ENCODE measurements at regions not wholly inside any gene's neighbourhood (a gene's known extent, or its start where the extent isn't known, plus 50 kb on each side); places are given as distances from the start of the nearest gene placed in this dataset.

GRCh38 chrX:5084279-5084678 lies 1144.4 kb downstream of the NLGN4X start:
- intact Hi-C loops (cut with DNase I): no loop called here
- DNase-seq (ENCODE audit: low spot score in 2 of 2): no peak
- no peak overlapping the region for H3K27ac ChIP-seq
- TF ChIP-seq CTCF (IDR thresholded peaks at IDR 0.05): no peak
- no peak overlapping the region for H3K4me3 ChIP-seq
- H3K4me1 ChIP-seq: no peaks in the 10 kb centered on the region
- no peaks in the 10 kb centered on the region for H3K9me3 ChIP-seq
- H3K27me3 ChIP-seq: no peaks in the 10 kb centered on the region
- no peaks in the 10 kb centered on the region for H3K36me3 ChIP-seq

GRCh38 chrX:5082705-5083104 lies 1146.0 kb downstream of the NLGN4X start:
- no peak for TF ChIP-seq CTCF (IDR thresholded peaks at IDR 0.05)
- no peaks in the 10 kb centered on the region for H3K9me3 ChIP-seq
- H3K36me3 ChIP-seq: no peaks in the 10 kb centered on the region
- H3K4me1 ChIP-seq: no peaks in the 10 kb centered on the region
- no peak overlapping the region for H3K27ac ChIP-seq
- intact Hi-C loops (cut with DNase I): no loop called here
- no peaks in the 10 kb centered on the region for H3K27me3 ChIP-seq
- no peak for DNase-seq (ENCODE audit: low spot score in 2 of 2)
- no peak overlapping the region for H3K4me3 ChIP-seq

- H3K4me3 ChIP-seq: no peak overlapping the region
- no peaks in the 10 kb centered on the region for H3K9me3 ChIP-seq
- no peak for DNase-seq (ENCODE audit: low spot score in 2 of 2)
- H3K36me3 ChIP-seq: no peaks in the 10 kb centered on the region
- H3K27ac ChIP-seq: no peak overlapping the region
- H3K4me1 ChIP-seq: no peaks in the 10 kb centered on the region
- no peak for TF ChIP-seq CTCF (IDR thresholded peaks at IDR 0.05)
- intact Hi-C loops (cut with DNase I): no loop called here
- no peaks in the 10 kb centered on the region for H3K27me3 ChIP-seq
Measured at GRCh38 chrX:5080791-5081190, 1147.9 kb downstream of the NLGN4X start.

- no peak for TF ChIP-seq CTCF (IDR thresholded peaks at IDR 0.05)
- no peak for DNase-seq (ENCODE audit: low spot score in 2 of 2)
- Histone ChIP-seq H3K27me3 (no peaks in the 10 kb centered on the region), H3K36me3 (no peaks in the 10 kb centered on the region), H3K9me3 (no peaks in the 10 kb centered on the region), H3K4me1 (no peaks in the 10 kb centered on the region), H3K27ac (no peak overlapping the region), H3K4me3 (no peak overlapping the region)
- intact Hi-C loops (cut with DNase I): no loop called here
Measured at GRCh38 chrX:5068550-5068949, 1160.1 kb downstream of the NLGN4X start.

GRCh38 chrX:5057786-5058185 lies 1170.9 kb downstream of the NLGN4X start:
- peak overlapping the region; percentile 25 to 26 for H3K27ac ChIP-seq
- DNase-seq (ENCODE audit: low spot score in 2 of 2): no peak
- H3K27me3 ChIP-seq: no peaks in the 10 kb centered on the region
- intact Hi-C loops (cut with DNase I): no loop called here
- H3K9me3 ChIP-seq: no peaks in the 10 kb centered on the region
- H3K4me3 ChIP-seq: no peak overlapping the region
- peaks cover 0 to 2% of the 10 kb centered on the region in 2 donors for H3K4me1 ChIP-seq
- no peak for TF ChIP-seq CTCF (IDR thresholded peaks at IDR 0.05)
- no peaks in the 10 kb centered on the region for H3K36me3 ChIP-seq

- Histone ChIP-seq H3K4me1 (peaks cover 0 to 2% of the 10 kb centered on the region in 2 donors), H3K27ac (no peak overlapping the region), H3K4me3 (no peak overlapping the region), H3K9me3 (peaks cover 0 to 3% of the 10 kb centered on the region in 2 donors), H3K36me3 (no peaks in the 10 kb centered on the region), H3K27me3 (no peaks in the 10 kb centered on the region)
- intact Hi-C loops (cut with DNase I): no loop called here
- DNase-seq (ENCODE audit: low spot score in 2 of 2): no peak
- TF ChIP-seq CTCF (IDR thresholded peaks at IDR 0.05): no peak
Measured at GRCh38 chrX:5054852-5055251, 1173.8 kb downstream of the NLGN4X start.

All from ascending aorta (tissue), 2 donors.